SK-N-SH treated with all-trans-retinoic acid at 6 μM for 48 hours (cell line): ENCODE measurements at regions not wholly inside any gene's neighbourhood (a gene's known extent, or its start where the extent isn't known, plus 50 kb on each side); places are given as distances from the start of the nearest gene placed in this dataset.

Source experiments
- ATAC-seq: fragments of 200-7000 bp; cut with Tn5 transposase; 3 replicates; pipeline ENCODE4 v1.9.1; 2020; ENCODE audit warnings: mild to moderate bottlenecking, moderate library complexity
- ARNTL ChIP-seq: fragments of 450-650 bp; formaldehyde crosslinking; IDR thresholded peaks from 2 replicates; pipeline ENCODE4 v1.5.0; 2020; ENCODE audit warnings: low read depth, mild to moderate bottlenecking, moderate library complexity, borderline replicate concordance
- CSDC2 ChIP-seq: fragments of 250-450 bp; sonication (Bioruptor Pico); IDR thresholded peaks from 2 replicates; pipeline ENCODE4 v1.5.0; 2020; ENCODE audit warnings: mild to moderate bottlenecking, moderate library complexity
- ESRRG ChIP-seq: fragments of 250-450 bp; sonication (Bioruptor Pico); IDR thresholded peaks from 2 replicates; pipeline ENCODE4 v1.6.1; 2021; ENCODE audit warnings: mild to moderate bottlenecking
- GLIS3 ChIP-seq: fragments of 250-450 bp; sonication (Bioruptor Pico); IDR thresholded peaks from 2 replicates; pipeline ENCODE4 v1.5.0; 2020; ENCODE audit warnings: mild to moderate bottlenecking, moderate library complexity
- ISL1 ChIP-seq: fragments of 250-450 bp; sonication (Bioruptor Pico); IDR thresholded peaks from 2 replicates; pipeline ENCODE4 v2.1.2; 2022; ENCODE audit warnings: mild to moderate bottlenecking, moderate library complexity
- OSR1 ChIP-seq: fragments of 250-450 bp; sonication (Bioruptor Pico); IDR thresholded peaks from 2 replicates; pipeline ENCODE4 v1.8.0; 2022; ENCODE audit warnings: moderate library complexity, mild to moderate bottlenecking, inconsistent platforms
- PPARA ChIP-seq: fragments of 250-450 bp; sonication (Bioruptor Pico); IDR thresholded peaks from 2 replicates; pipeline ENCODE4 v1.5.0; 2020; ENCODE audit warnings: mild to moderate bottlenecking, borderline replicate concordance
- RARB ChIP-seq: fragments of 250-450 bp; sonication (Bioruptor Pico); IDR thresholded peaks from 2 replicates; pipeline ENCODE4 v1.8.0; 2021; ENCODE audit warnings: mild to moderate bottlenecking, moderate library complexity
- ZC3H10 ChIP-seq: fragments of 250-450 bp; sonication (Bioruptor Pico); IDR thresholded peaks from 2 replicates; pipeline ENCODE4 v1.5.1; 2021; ENCODE audit warnings: mild to moderate bottlenecking, moderate library complexity
- ZFP3 ChIP-seq: fragments of 250-450 bp; sonication (Bioruptor Pico); IDR thresholded peaks from 2 replicates; pipeline ENCODE4 v1.5.0; 2020; ENCODE audit warnings: mild to moderate bottlenecking, moderate library complexity
- ZFP30 ChIP-seq: fragments of 450-650 bp; formaldehyde crosslinking; IDR thresholded peaks from 2 replicates; pipeline ENCODE4 v1.5.0; 2022; ENCODE audit warnings: mild to moderate bottlenecking, moderate library complexity
- ZNF565 ChIP-seq: fragments of 450-650 bp; formaldehyde crosslinking; conservative IDR thresholded peaks from 2 replicates; pipeline ENCODE4 v1.5.0; 2020; ENCODE audit warnings: low read depth, mild to moderate bottlenecking, moderate library complexity
- ZNF8 ChIP-seq: fragments of 450-650 bp; formaldehyde crosslinking; IDR thresholded peaks from 2 replicates; pipeline ENCODE4 v1.5.0; 2020; ENCODE audit warnings: mild to moderate bottlenecking, moderate library complexity
- TF ChIP-seq, protein P1 (sequence below): fragments of 250-450 bp; sonication (Bioruptor Pico); IDR thresholded peaks from 2 replicates; pipeline ENCODE4 v1.8.0; 2020; ENCODE audit warnings: mild to moderate bottlenecking, moderate library complexity, borderline replicate concordance
- TF ChIP-seq, protein P2 (sequence below): fragments of 250-450 bp; sonication (Bioruptor Pico); IDR thresholded peaks from 2 replicates; pipeline ENCODE4 v1.5.0; 2020; ENCODE audit warnings: mild to moderate bottlenecking, moderate library complexity
- TF ChIP-seq, protein P3 (sequence below): fragments of 250-450 bp; sonication (Bioruptor Pico); IDR thresholded peaks from 2 replicates; pipeline ENCODE4 v1.5.1; 2021; ENCODE audit warnings: mild to moderate bottlenecking, moderate library complexity
- TF ChIP-seq, protein P4 (sequence below): fragments of 250-450 bp; sonication (Bioruptor Pico); IDR thresholded peaks from 2 replicates; pipeline ENCODE4 v1.8.0; 2021; ENCODE audit warnings: low read depth, mild to moderate bottlenecking, moderate library complexity, borderline replicate concordance

DNA sequence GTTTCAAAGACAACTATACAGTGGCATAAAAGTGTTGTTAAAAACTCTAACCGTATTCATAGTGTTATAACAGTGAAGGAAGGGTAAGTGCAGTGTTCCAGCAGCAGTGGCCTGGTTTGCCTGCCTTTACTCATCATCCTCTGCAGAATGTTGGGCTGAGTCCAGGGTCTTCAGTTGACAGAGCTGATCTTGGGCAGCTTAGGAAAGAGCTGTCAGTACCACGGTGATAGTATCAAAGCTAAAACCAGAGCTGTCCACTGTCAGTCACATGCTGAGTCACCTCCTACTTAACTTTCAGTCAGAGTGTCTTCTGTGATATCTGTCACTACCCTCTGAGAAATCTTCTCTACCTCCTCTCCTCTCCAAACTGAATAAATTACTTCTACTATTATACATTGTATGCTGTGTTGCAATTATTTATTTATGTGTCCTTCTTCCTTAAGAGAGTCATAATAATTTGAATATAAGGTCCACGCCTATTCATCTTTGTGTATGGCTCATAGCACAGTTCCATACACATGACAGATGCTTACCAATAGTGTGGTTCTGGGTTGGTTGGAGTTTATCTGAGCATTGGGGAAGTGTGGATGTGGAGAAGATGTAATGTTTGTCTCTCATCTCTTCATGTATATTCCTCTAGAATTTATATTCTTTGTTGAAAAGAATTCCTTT is 242.1 kb downstream of the ZIC1 start:
- TF ChIP-seq, protein P1, sequence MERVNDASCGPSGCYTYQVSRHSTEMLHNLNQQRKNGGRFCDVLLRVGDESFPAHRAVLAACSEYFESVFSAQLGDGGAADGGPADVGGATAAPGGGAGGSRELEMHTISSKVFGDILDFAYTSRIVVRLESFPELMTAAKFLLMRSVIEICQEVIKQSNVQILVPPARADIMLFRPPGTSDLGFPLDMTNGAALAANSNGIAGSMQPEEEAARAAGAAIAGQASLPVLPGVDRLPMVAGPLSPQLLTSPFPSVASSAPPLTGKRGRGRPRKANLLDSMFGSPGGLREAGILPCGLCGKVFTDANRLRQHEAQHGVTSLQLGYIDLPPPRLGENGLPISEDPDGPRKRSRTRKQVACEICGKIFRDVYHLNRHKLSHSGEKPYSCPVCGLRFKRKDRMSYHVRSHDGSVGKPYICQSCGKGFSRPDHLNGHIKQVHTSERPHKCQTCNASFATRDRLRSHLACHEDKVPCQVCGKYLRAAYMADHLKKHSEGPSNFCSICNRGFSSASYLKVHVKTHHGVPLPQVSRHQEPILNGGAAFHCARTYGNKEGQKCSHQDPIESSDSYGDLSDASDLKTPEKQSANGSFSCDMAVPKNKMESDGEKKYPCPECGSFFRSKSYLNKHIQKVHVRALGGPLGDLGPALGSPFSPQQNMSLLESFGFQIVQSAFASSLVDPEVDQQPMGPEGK (CRISPR knock-in tag) = no peak
- no peak for TF ChIP-seq RARB (CRISPR knock-in tag)
- peak; percentile 38 for TF ChIP-seq ISL1 (CRISPR knock-in tag)
- TF ChIP-seq OSR1 (CRISPR knock-in tag) = no peak
- TF ChIP-seq, all 23 proteins: peak for 1
- ATAC-seq = peak; percentile 60

DNA sequence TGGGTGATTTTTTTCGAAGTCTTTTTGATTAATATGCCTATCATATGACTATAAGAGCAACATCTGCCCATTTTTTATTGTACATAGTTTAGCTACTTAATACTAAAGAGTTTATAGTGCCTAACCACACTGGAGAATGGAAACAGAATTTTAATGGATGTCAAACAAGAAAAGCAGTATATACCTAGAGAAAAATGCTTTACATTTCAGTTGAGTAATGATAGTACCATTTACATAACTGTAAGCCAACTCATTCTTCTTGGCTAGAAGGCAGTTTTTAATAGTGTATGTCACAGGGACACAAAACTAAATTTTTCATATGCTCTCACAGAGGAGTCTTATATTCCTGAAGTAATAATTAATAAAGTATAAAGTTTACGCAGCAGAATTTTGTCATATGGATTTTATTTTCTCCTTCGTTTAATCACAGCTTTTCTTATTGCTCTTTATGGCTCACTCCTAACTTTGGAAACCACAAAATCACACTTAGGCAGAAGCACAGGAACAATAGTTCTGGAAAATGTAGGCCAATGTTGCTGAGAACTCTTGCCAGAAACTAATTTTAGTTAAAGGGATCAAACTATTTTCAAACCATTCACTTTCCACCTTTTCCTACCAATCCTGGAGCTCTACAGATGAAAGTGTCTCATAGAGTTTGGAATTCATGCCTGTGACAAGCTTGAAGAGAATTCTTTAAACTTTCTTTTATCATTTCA is 243.6 kb downstream of the ZIC1 start:
- peak; percentile 44; the same call in 2 of the 3 replicates for ATAC-seq
- TF ChIP-seq ZNF8 (CRISPR knock-in tag) = no peak
- TF ChIP-seq CSDC2 (CRISPR knock-in tag) = no peak
- TF ChIP-seq, protein P2, sequence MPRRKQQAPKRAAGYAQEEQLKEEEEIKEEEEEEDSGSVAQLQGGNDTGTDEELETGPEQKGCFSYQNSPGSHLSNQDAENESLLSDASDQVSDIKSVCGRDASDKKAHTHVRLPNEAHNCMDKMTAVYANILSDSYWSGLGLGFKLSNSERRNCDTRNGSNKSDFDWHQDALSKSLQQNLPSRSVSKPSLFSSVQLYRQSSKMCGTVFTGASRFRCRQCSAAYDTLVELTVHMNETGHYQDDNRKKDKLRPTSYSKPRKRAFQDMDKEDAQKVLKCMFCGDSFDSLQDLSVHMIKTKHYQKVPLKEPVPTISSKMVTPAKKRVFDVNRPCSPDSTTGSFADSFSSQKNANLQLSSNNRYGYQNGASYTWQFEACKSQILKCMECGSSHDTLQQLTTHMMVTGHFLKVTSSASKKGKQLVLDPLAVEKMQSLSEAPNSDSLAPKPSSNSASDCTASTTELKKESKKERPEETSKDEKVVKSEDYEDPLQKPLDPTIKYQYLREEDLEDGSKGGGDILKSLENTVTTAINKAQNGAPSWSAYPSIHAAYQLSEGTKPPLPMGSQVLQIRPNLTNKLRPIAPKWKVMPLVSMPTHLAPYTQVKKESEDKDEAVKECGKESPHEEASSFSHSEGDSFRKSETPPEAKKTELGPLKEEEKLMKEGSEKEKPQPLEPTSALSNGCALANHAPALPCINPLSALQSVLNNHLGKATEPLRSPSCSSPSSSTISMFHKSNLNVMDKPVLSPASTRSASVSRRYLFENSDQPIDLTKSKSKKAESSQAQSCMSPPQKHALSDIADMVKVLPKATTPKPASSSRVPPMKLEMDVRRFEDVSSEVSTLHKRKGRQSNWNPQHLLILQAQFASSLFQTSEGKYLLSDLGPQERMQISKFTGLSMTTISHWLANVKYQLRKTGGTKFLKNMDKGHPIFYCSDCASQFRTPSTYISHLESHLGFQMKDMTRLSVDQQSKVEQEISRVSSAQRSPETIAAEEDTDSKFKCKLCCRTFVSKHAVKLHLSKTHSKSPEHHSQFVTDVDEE (CRISPR knock-in tag) = no peak
- no peak for TF ChIP-seq GLIS3 (CRISPR knock-in tag)
- TF ChIP-seq ARNTL (CRISPR knock-in tag) = no peak
- no peak for TF ChIP-seq PPARA (CRISPR knock-in tag)
- TF ChIP-seq, protein P3, sequence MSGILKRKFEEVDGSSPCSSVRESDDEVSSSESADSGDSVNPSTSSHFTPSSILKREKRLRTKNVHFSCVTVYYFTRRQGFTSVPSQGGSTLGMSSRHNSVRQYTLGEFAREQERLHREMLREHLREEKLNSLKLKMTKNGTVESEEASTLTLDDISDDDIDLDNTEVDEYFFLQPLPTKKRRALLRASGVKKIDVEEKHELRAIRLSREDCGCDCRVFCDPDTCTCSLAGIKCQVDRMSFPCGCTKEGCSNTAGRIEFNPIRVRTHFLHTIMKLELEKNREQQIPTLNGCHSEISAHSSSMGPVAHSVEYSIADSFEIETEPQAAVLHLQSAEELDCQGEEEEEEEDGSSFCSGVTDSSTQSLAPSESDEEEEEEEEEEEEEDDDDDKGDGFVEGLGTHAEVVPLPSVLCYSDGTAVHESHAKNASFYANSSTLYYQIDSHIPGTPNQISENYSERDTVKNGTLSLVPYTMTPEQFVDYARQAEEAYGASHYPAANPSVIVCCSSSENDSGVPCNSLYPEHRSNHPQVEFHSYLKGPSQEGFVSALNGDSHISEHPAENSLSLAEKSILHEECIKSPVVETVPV (CRISPR knock-in tag) = no peak
- TF ChIP-seq RARB (CRISPR knock-in tag) = no peak
- TF ChIP-seq ESRRG = no peak
- no peak for TF ChIP-seq ZFP3 (CRISPR knock-in tag)
- no peak for TF ChIP-seq ZC3H10 (CRISPR knock-in tag)

DNA sequence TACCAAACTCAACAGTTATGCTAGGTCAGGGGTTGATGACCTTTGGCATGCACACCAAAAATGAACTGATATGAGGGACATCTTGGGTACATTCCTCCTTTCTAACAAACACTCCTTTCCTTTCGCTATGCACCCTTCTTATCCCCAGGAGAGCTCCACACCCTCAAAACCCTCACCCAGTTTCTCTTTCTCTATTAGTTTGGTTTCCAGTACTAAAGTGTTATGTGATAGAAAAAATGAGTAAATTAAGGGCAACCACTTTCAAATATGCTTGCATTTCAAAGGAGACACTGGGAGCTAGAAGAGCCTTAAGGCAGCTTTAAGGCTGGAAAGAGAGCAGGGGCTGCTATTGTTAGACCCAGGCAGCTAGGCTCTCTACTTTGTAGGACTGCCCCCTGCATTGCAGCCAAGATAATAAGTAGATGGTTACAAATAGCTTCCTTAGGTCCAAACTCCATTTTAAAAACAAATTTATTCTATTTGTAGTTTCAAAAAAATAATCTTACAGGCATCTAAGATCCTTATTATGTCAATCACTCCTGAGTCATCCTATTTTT is 244.3 kb downstream of the ZIC1 start:
- no peak for TF ChIP-seq ESRRG
- TF ChIP-seq, protein P2 (CRISPR knock-in tag) = no peak
- no peak for TF ChIP-seq OSR1 (CRISPR knock-in tag)
- TF ChIP-seq ZFP3 (CRISPR knock-in tag) = no peak
- TF ChIP-seq ZFP30 (CRISPR knock-in tag) = no peak
- TF ChIP-seq ZNF565 (CRISPR knock-in tag) = no peak
- TF ChIP-seq, protein P4, sequence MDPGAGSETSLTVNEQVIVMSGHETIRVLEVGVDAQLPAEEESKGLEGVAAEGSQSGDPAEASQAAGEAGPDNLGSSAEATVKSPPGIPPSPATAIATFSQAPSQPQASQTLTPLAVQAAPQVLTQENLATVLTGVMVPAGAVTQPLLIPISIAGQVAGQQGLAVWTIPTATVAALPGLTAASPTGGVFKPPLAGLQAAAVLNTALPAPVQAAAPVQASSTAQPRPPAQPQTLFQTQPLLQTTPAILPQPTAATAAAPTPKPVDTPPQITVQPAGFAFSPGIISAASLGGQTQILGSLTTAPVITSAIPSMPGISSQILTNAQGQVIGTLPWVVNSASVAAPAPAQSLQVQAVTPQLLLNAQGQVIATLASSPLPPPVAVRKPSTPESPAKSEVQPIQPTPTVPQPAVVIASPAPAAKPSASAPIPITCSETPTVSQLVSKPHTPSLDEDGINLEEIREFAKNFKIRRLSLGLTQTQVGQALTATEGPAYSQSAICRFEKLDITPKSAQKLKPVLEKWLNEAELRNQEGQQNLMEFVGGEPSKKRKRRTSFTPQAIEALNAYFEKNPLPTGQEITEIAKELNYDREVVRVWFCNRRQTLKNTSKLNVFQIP = no peak
- TF ChIP-seq ARNTL (CRISPR knock-in tag) = no peak
- no peak for TF ChIP-seq CSDC2 (CRISPR knock-in tag)

More for the DNA sequence above, 244.3 kb downstream of the ZIC1 start:
- no peak for ATAC-seq
